ENCODE measurements at regions not wholly inside any gene's neighbourhood (a gene's known extent, or its start where the extent isn't known, plus 50 kb on each side); places are given as distances from the start of the nearest gene placed in this dataset.
A peak's percentile ranks its signal among the peaks of the same experiment; 100 is the strongest.

GRCh38 chr2:54370405-54371104 is 85.6 kb upstream of the SPTBN1 start:
- Histone ChIP-seq H3K27me3 (replicated peaks in 1 of 7) (peaks cover 0 to 4% (median 0%) of the 10 kb centered on the region in 7 donors), H3K4me1 (peaks cover 0 to 9% (median 0%) of the 10 kb centered on the region in 6 donors), H3K4me3 (no peak overlapping the region), H3K27ac (peak overlapping the region in 7 of 8 donors; percentile 34 to 56 (median 50)), H3K36me3 (no peaks in the 10 kb centered on the region), H3K9me3 (peaks cover 0 to 37% (median 25%) of the 10 kb centered on the region in 8 donors)
- TF ChIP-seq POLR2AphosphoS5 (IDR thresholded peaks at IDR 0.05) (no peak), POLR2A (IDR thresholded peaks at IDR 0.05) (no peak)
- TF ChIP-seq, protein P1, sequence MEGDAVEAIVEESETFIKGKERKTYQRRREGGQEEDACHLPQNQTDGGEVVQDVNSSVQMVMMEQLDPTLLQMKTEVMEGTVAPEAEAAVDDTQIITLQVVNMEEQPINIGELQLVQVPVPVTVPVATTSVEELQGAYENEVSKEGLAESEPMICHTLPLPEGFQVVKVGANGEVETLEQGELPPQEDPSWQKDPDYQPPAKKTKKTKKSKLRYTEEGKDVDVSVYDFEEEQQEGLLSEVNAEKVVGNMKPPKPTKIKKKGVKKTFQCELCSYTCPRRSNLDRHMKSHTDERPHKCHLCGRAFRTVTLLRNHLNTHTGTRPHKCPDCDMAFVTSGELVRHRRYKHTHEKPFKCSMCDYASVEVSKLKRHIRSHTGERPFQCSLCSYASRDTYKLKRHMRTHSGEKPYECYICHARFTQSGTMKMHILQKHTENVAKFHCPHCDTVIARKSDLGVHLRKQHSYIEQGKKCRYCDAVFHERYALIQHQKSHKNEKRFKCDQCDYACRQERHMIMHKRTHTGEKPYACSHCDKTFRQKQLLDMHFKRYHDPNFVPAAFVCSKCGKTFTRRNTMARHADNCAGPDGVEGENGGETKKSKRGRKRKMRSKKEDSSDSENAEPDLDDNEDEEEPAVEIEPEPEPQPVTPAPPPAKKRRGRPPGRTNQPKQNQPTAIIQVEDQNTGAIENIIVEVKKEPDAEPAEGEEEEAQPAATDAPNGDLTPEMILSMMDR (IDR thresholded peaks at IDR 0.05 in 8 of 11, conservative IDR thresholded peaks at IDR 0.05 in 3 of 11): no peak
- WGBS, 5 donors: 59 to 71% (median 64%) methylated on average over 6 to 7 of the region's 7 CpGs
- no peak for DNase-seq
- intact Hi-C loops (cut with DNase I; ENCODE audit: low total_unique reads): no loop called here

DNA sequence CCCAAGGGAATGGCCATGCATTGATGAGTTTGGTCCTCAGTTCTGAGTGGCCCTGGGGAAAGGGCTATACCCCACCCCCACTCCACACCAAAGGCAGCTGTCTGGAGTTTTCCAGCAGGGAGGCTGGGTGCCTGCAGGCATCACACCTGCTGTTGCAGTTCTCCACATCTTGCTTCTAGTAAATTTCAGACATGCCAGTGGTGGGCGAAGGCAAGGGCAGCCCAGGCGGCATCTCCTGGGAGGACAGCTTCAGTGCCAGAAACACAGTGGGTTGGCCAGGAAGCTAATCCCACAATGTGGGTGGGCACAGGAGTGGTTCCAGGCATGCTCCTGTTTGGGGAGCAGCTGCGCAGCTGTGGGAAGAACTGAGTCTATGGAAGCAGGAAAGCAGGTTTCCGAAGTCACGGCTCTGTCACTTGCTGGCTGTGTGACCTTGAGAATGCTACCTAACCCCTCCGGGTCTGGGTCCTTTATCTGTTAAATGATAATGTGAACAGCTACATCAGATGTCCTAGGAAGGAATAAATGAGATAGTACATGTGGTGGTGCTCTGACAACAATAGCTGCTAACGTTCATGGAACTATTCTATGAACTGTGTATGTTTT is 84.6 kb upstream of the SPTBN1 start:
- TF ChIP-seq, protein P1 (IDR thresholded peaks at IDR 0.05 in 8 of 11, conservative IDR thresholded peaks at IDR 0.05 in 3 of 11): no peak
- no peak for TF ChIP-seq POLR2AphosphoS5 (IDR thresholded peaks at IDR 0.05)
- no peak for TF ChIP-seq POLR2A (IDR thresholded peaks at IDR 0.05)
- Histone ChIP-seq H3K27ac (peak overlapping the region in 4 of 8 donors; percentile 23 to 56 (median 44)), H3K9me3 (peaks cover 0 to 27% (median 16%) of the 10 kb centered on the region in 8 donors), H3K4me1 (peaks cover 0 to 9% (median 0%) of the 10 kb centered on the region in 6 donors), H3K4me3 (no peak overlapping the region), H3K36me3 (no peaks in the 10 kb centered on the region), H3K27me3 (replicated peaks in 1 of 7) (peaks cover 0 to 4% (median 0%) of the 10 kb centered on the region in 7 donors)
- DNase-seq: no peak
- intact Hi-C loops (cut with DNase I; ENCODE audit: low total_unique reads): no loop called here
- 77 to 89% (median 83%) methylated on average over 7 of the region's 7 CpGs for WGBS, 5 donors

- intact Hi-C loops (cut with DNase I; ENCODE audit: low total_unique reads): no loop called here
These were observed 83.8 kb upstream of the SPTBN1 start for GRCh38 chr2:54372361-54372760.

More at GRCh38 chr2:54372361-54372760, 83.8 kb upstream of the SPTBN1 start:
- DNase-seq: no peak
- Histone ChIP-seq H3K9me3 (peaks cover 0 to 19% (median 12%) of the 10 kb centered on the region in 8 donors), H3K4me3 (no peak overlapping the region), H3K4me1 (peaks cover 0 to 9% (median 0%) of the 10 kb centered on the region in 6 donors), H3K27ac (no peak overlapping the region), H3K27me3 (replicated peaks in 1 of 7) (peaks cover 0 to 4% (median 0%) of the 10 kb centered on the region in 7 donors), H3K36me3 (no peaks in the 10 kb centered on the region)
- TF ChIP-seq POLR2AphosphoS5 (IDR thresholded peaks at IDR 0.05): no peak
- TF ChIP-seq POLR2A (IDR thresholded peaks at IDR 0.05): no peak
- TF ChIP-seq, protein P1 (IDR thresholded peaks at IDR 0.05 in 8 of 11, conservative IDR thresholded peaks at IDR 0.05 in 3 of 11): no peak
- 77 to 87% (median 83%) methylated on average over 4 of the region's 4 CpGs for WGBS, 5 donors

Data from spleen (tissue), 11 donors.